DMS153 treated with DMSO at 0.1 percent for 48 hours (cell line): ENCODE measurements at regions not wholly inside any gene's neighbourhood (a gene's known extent, or its start where the extent isn't known, plus 50 kb on each side); places are given as distances from the start of the nearest gene placed in this dataset.

ENCODE experiments used
- DNase-seq: peaks from one replicate; lab custom pipeline; 2025; ENCODE audit not compliant: unreplicated experiment; lab: John Stamatoyannopoulos, UW

- DNase-seq, result no peak
Observed at GRCh38 chr2:66794070-66794469, 359.1 kb downstream of the MEIS1 start.

- DNase-seq, result no peak
Observed at GRCh38 chr2:66794551-66794950, 359.6 kb downstream of the MEIS1 start.

GRCh38 chr2:66802877-66803276 is 368.0 kb downstream of the MEIS1 start:
- DNase-seq, result no peak

- DNase-seq, result no peak
Observed at GRCh38 chr2:66803726-66804125, 368.8 kb downstream of the MEIS1 start.

GRCh38 chr2:66805016-66805865 is 370.3 kb downstream of the MEIS1 start:
- DNase-seq, result no peak

- no peak for DNase-seq
Observed at GRCh38 chr2:66805968-66806367, 371.0 kb downstream of the MEIS1 start.

GRCh38 chr2:66813525-66813924 is 378.6 kb downstream of the MEIS1 start:
- DNase-seq, result no peak

- no peak for DNase-seq
Observed at GRCh38 chr2:66813976-66814375, 379.1 kb downstream of the MEIS1 start.

GRCh38 chr2:66814916-66815315 is 380.0 kb downstream of the MEIS1 start:
- DNase-seq, result no peak

- no peak for DNase-seq
Observed at GRCh38 chr2:66815886-66816285, 381.0 kb downstream of the MEIS1 start.

GRCh38 chr2:66821168-66821567 is 386.2 kb downstream of the MEIS1 start:
- DNase-seq, result no peak

GRCh38 chr2:66822186-66822585 is 387.3 kb downstream of the MEIS1 start:
- no peak for DNase-seq

GRCh38 chr2:66824926-66825325 is 390.0 kb downstream of the MEIS1 start:
- no peak for DNase-seq

GRCh38 chr2:66827851-66828250 is 392.9 kb downstream of the MEIS1 start:
- no peak for DNase-seq

GRCh38 chr2:66828876-66829275 is 394.0 kb downstream of the MEIS1 start:
- DNase-seq, result no peak

- no peak for DNase-seq
Observed at GRCh38 chr2:66830881-66831280, 396.0 kb downstream of the MEIS1 start.

GRCh38 chr2:66832646-66833435 is 397.9 kb downstream of the MEIS1 start:
- no peak for DNase-seq

GRCh38 chr2:66834859-66835258 is 399.9 kb downstream of the MEIS1 start:
- DNase-seq, result no peak

- no peak for DNase-seq
Observed at GRCh38 chr2:66836851-66837250, 401.9 kb downstream of the MEIS1 start.

- no peak for DNase-seq
Observed at GRCh38 chr2:66839551-66840320, 404.8 kb downstream of the MEIS1 start.

GRCh38 chr2:66840321-66841002 is 405.5 kb downstream of the MEIS1 start:
- no peak for DNase-seq
